ENCODE measurements at regions not wholly inside any gene's neighbourhood (a gene's known extent, or its start where the extent isn't known, plus 50 kb on each side); places are given as distances from the start of the nearest gene placed in this dataset.

DNA sequence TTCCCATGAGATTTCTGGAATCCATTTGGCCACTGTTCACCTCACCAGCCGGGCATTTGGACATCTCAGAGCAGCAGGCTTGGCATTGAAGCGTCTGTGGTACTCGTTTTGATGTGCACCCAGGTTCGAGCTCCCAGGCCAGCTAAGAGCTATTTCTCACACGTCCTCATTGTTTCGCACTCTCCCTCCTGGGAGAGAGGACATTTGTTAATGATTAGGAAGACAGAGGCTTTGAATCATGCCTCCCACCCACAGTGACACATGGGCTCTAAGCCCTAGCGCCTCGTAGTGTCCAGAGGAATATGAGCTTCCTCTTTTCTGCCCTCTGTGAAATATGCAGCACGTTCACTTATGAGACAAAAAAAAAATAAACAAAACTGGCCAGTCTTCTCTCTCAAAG, 361.8 kb downstream of the RND3 start:
- Mint-ChIP-seq H3K27ac (ENCODE audit: unreplicated experiment) (no peak overlapping the region), H3K4me1 (ENCODE audit: unreplicated experiment) (no peaks in the 10 kb centered on the region), H3K4me3 (ENCODE audit: unreplicated experiment) (no peak overlapping the region)

DNA sequence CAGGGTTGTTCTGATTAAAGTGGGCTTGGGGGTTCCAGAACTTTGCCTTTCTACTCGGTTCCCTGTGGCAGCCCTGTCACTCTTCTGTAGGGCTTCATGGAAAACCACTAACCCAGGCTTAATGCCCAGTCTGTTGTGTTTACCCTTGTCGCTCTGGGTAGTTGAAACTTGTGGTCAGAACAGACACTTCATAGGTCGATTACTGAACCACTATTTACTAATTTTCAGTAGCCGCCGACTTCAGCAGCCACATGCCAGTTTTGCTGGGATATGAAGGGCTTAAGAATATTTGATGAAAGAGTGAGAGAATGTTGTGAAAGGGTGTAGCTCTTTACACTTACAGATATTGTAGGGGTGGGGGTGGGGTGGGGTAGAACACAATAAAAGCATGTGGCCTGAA, 362.3 kb downstream of the RND3 start:
- Mint-ChIP-seq H3K9me3 (ENCODE audit: unreplicated experiment) (no peaks in the 10 kb centered on the region), H3K4me3 (ENCODE audit: unreplicated experiment) (no peak overlapping the region), H3K27ac (ENCODE audit: unreplicated experiment) (no peak overlapping the region), H3K36me3 (ENCODE audit: low read depth, unreplicated experiment) (no peaks in the 10 kb centered on the region), H3K4me1 (ENCODE audit: unreplicated experiment) (no peaks in the 10 kb centered on the region), H3K27me3 (ENCODE audit: unreplicated experiment) (no peaks in the 10 kb centered on the region)
- TF ChIP-seq, protein P1, sequence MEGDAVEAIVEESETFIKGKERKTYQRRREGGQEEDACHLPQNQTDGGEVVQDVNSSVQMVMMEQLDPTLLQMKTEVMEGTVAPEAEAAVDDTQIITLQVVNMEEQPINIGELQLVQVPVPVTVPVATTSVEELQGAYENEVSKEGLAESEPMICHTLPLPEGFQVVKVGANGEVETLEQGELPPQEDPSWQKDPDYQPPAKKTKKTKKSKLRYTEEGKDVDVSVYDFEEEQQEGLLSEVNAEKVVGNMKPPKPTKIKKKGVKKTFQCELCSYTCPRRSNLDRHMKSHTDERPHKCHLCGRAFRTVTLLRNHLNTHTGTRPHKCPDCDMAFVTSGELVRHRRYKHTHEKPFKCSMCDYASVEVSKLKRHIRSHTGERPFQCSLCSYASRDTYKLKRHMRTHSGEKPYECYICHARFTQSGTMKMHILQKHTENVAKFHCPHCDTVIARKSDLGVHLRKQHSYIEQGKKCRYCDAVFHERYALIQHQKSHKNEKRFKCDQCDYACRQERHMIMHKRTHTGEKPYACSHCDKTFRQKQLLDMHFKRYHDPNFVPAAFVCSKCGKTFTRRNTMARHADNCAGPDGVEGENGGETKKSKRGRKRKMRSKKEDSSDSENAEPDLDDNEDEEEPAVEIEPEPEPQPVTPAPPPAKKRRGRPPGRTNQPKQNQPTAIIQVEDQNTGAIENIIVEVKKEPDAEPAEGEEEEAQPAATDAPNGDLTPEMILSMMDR (IDR thresholded peaks at IDR 0.05; ENCODE audit: unreplicated experiment), result no peak
- DNase-seq (ENCODE audit: low spot score), result no peak

More for the DNA sequence above, 361.8 kb downstream of the RND3 start:
- no peaks in the 10 kb centered on the region for H3K27me3 Mint-ChIP-seq (ENCODE audit: unreplicated experiment)
- DNase-seq (ENCODE audit: low spot score), result no peak
- H3K36me3 Mint-ChIP-seq (ENCODE audit: low read depth, unreplicated experiment), result no peaks in the 10 kb centered on the region
- TF ChIP-seq, protein P1 (IDR thresholded peaks at IDR 0.05; ENCODE audit: unreplicated experiment), result no peak
- no peaks in the 10 kb centered on the region for H3K9me3 Mint-ChIP-seq (ENCODE audit: unreplicated experiment)

DNA sequence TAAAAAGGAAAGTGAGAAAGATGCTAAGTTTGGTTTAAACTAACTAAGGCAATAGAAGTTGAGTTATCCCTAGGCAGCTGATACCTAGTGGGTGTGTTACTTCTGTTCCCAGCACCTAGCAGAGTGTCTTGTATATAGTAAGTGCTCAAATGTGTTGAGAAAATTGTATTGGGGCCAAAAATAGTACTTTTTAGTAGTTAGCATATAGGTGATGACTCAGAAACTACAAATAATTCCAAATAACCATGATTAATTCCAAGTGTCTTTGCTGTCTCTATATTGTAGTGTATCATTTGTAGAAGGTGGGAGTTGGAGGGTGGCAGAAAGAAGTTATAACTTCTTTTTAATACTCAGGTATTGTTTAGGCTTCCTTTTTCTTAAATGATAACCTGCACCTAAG, 362.7 kb downstream of the RND3 start:
- H3K27me3 Mint-ChIP-seq (ENCODE audit: unreplicated experiment), result no peaks in the 10 kb centered on the region
- peaks cover 4% of the 10 kb centered on the region for H3K4me1 Mint-ChIP-seq (ENCODE audit: unreplicated experiment)
- H3K27ac Mint-ChIP-seq (ENCODE audit: unreplicated experiment), result no peak overlapping the region

DNA sequence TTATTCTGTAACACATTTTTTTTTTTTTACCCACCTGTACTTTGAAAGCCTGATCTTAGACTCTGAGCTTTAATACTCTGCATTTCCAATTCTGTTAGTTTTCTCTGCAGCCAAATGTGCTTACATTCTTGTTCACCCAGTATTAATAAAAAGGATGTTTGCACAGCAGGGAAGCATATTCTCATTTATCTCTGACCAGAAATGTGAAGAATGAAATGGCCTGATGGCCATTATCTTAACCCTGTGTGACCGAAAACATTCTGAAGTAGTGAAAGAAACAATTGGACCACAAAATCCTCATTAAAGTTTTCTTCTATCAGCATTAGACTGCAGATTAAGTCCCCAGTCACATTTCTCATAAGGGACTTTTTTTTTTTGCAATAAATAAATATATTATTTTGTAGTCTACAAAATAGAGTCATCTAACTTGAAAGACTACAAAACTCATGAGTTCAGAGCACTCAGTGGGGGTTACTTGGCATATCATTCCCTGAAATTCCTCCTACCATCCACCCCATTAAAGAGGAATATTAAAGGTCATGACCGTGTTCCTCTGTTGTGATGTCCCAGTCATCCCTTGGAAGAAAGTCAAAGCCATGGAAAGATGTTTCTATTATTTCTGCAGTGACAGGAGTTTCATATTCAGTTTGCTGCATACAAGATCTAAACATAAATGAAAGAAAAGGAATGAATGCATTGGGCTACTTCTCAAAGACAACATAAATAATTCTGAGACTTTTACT, 364.4 kb downstream of the RND3 start:
- H3K4me3 Mint-ChIP-seq (ENCODE audit: unreplicated experiment), result no peak overlapping the region
- no peak overlapping the region for H3K27ac Mint-ChIP-seq (ENCODE audit: unreplicated experiment)
- no peaks in the 10 kb centered on the region for H3K36me3 Mint-ChIP-seq (ENCODE audit: low read depth, unreplicated experiment)
- peaks cover 4% of the 10 kb centered on the region for H3K4me1 Mint-ChIP-seq (ENCODE audit: unreplicated experiment)
- DNase-seq (ENCODE audit: low spot score), result no peak
- no peaks in the 10 kb centered on the region for H3K9me3 Mint-ChIP-seq (ENCODE audit: unreplicated experiment)
- TF ChIP-seq, protein P1 (IDR thresholded peaks at IDR 0.05; ENCODE audit: unreplicated experiment), result no peak
- no peaks in the 10 kb centered on the region for H3K27me3 Mint-ChIP-seq (ENCODE audit: unreplicated experiment)

More for the DNA sequence above, 362.7 kb downstream of the RND3 start:
- H3K9me3 Mint-ChIP-seq (ENCODE audit: unreplicated experiment), result no peaks in the 10 kb centered on the region
- no peak for DNase-seq (ENCODE audit: low spot score)
- no peaks in the 10 kb centered on the region for H3K36me3 Mint-ChIP-seq (ENCODE audit: low read depth, unreplicated experiment)
- TF ChIP-seq, protein P1 (IDR thresholded peaks at IDR 0.05; ENCODE audit: unreplicated experiment), result no peak
- no peak overlapping the region for H3K4me3 Mint-ChIP-seq (ENCODE audit: unreplicated experiment)

DNA sequence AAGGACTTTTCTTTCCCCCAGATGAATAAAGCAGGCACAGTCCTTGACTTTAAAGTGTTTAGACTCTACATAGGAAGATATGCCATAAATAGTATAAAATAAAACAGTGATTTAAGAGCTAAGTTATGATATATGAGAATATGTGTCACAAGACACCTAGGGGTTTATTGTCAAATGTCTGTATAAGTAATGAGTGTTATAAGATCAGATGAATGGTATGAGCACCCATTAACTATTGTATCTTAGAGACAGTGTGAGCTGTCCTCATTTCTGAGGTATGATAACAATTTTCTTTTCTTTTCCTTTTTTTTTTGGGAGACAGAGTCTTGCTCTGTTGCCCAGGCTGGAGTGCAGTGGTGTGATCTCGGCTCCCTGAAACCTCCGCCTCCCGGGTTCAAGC, 365.3 kb downstream of the RND3 start:
- Mint-ChIP-seq H3K27ac (ENCODE audit: unreplicated experiment) (no peak overlapping the region), H3K27me3 (ENCODE audit: unreplicated experiment) (no peaks in the 10 kb centered on the region), H3K36me3 (ENCODE audit: low read depth, unreplicated experiment) (no peaks in the 10 kb centered on the region), H3K9me3 (ENCODE audit: unreplicated experiment) (no peaks in the 10 kb centered on the region), H3K4me3 (ENCODE audit: unreplicated experiment) (no peak overlapping the region), H3K4me1 (ENCODE audit: unreplicated experiment) (peaks cover 4% of the 10 kb centered on the region)
- DNase-seq (ENCODE audit: low spot score), result no peak
- TF ChIP-seq, protein P1 (IDR thresholded peaks at IDR 0.05; ENCODE audit: unreplicated experiment), result no peak
